ENCODE measurements at regions not wholly inside any gene's neighbourhood (a gene's known extent, or its start where the extent isn't known, plus 50 kb on each side); places are given as distances from the start of the nearest gene placed in this dataset.
A peak's percentile ranks its signal among the peaks of the same experiment; 100 is the strongest.

GRCh38 chr2:204072443-204073324, 136.1 kb downstream of the ICOS start:
- no peak for TF ChIP-seq ZNF488 (tag by site-specific recombination; IDR thresholded peaks at IDR 0.05)
- 0 out of 2 replicates have a peak, but pooled peaks have one; percentile 27 for TF ChIP-seq CTCF (tag by site-specific recombination; IDR thresholded peaks at IDR 0.05)
- TF ChIP-seq GLIS2 (tag by site-specific recombination; IDR thresholded peaks at IDR 0.05): no peak
- no peak for TF ChIP-seq YY1 (tag by site-specific recombination; IDR thresholded peaks at IDR 0.05)
- no peak for TF ChIP-seq ZNF776 (tag by site-specific recombination; IDR thresholded peaks at IDR 0.05; ENCODE audit: borderline replicate concordance)
- no peak for TF ChIP-seq ZNF473 (tag by site-specific recombination; IDR thresholded peaks at IDR 0.05)
- TF ChIP-seq ZNF23 (tag by site-specific recombination; IDR thresholded peaks at IDR 0.05; ENCODE audit: borderline replicate concordance): no peak
- no peak for TF ChIP-seq ZNF211 (tag by site-specific recombination; IDR thresholded peaks at IDR 0.05; ENCODE audit: low read depth)
- no peak for TF ChIP-seq ZNF174 (tag by site-specific recombination; IDR thresholded peaks at IDR 0.05)
- no peak for TF ChIP-seq RBAK (tag by site-specific recombination; IDR thresholded peaks at IDR 0.05)
- TF ChIP-seq PRDM6 (tag by site-specific recombination; IDR thresholded peaks at IDR 0.05): no peak
- no peak for TF ChIP-seq ZNF747 (tag by site-specific recombination; IDR thresholded peaks at IDR 0.05)
- no peak for TF ChIP-seq ZNF777 (tag by site-specific recombination; IDR thresholded peaks at IDR 0.05; ENCODE audit: borderline replicate concordance)

All from HEK293 (cell line).